Keratinocyte (primary cell): ENCODE measurements at regions not wholly inside any gene's neighbourhood (a gene's known extent, or its start where the extent isn't known, plus 50 kb on each side); places are given as distances from the start of the nearest gene placed in this dataset.

Source experiments
- DNase-seq: peaks from one replicate; pipeline ENCODE4 v3.0.0-alpha.2; 2011; ENCODE audit warnings: low read depth, missing footprints, low spot score
- FAIRE-seq: peaks from 2 replicates; lab custom pipeline; 2011; peaks lifted over from hg19 to GRCh38; lab: Jason Lieb, UNC
- H2AFZ ChIP-seq: 2 replicates; pipeline ENCODE4 v1.6.0; 2012; ENCODE audit warnings: low read length, control low read depth, inconsistent platforms; ENCODE audit not compliant: control insufficient read depth
- H3K27ac ChIP-seq: 2 replicates; pipeline ENCODE4 v1.5.1; 2011; ENCODE audit warnings: low read length; ENCODE audit not compliant: control insufficient read depth, insufficient read depth
- H3K27me3 ChIP-seq: 3 replicates; pipeline ENCODE4 v1.6.0; 2011; ENCODE audit warnings: low read length; ENCODE audit not compliant: control insufficient read depth, insufficient read depth; ENCODE audit errors: extremely low read depth
- H3K36me3 ChIP-seq, 2 experiments: 2 replicates in 1 of 2; 3 replicates in 1 of 2; pipeline ENCODE4 v1.5.1; 2011; ENCODE audit warnings: low read length in 2 of 2, mild to moderate bottlenecking in 1 of 2; ENCODE audit not compliant: control insufficient read depth in 2 of 2, insufficient read depth in 2 of 2; ENCODE audit errors: extremely low read depth in 1 of 2
- H3K4me1 ChIP-seq: 3 replicates; pipeline ENCODE4 v1.5.1; 2011; ENCODE audit warnings: low read length; ENCODE audit not compliant: control insufficient read depth, insufficient read depth; ENCODE audit errors: extremely low read depth
- H3K4me2 ChIP-seq: 3 replicates; pipeline ENCODE4 v1.6.0; 2011; ENCODE audit warnings: low read depth, low read length; ENCODE audit not compliant: control insufficient read depth, insufficient read depth; ENCODE audit errors: extremely low read depth
- H3K4me3 ChIP-seq, 3 experiments: fragments of 200-600 bp in 1 of 3; sonication (generic) in 1 of 3; 2 replicates in 2 of 3; 3 replicates in 1 of 3; pipeline ENCODE4 v1.5.1; 2011 to 2016; ENCODE audit warnings: low read length in 3 of 3, mild to moderate bottlenecking in 3 of 3, control low read depth in 2 of 3, inconsistent platforms in 1 of 3, low read depth in 1 of 3, mixed read lengths in 1 of 3, mixed run types in 1 of 3, moderate library complexity in 1 of 3; ENCODE audit not compliant: control insufficient read depth in 2 of 3, insufficient read depth in 2 of 3; ENCODE audit errors: extremely low read depth in 1 of 3
- H3K79me2 ChIP-seq: 2 replicates; pipeline ENCODE4 v1.6.0; 2012; ENCODE audit warnings: low read length; ENCODE audit not compliant: control insufficient read depth, insufficient read depth
- H3K9ac ChIP-seq: 3 replicates; pipeline ENCODE4 v1.6.0; 2011; ENCODE audit warnings: low read length; ENCODE audit not compliant: control insufficient read depth, insufficient read depth; ENCODE audit errors: extremely low read depth
- H3K9me1 ChIP-seq: 3 replicates; pipeline ENCODE4 v1.6.0; 2011; ENCODE audit warnings: low read length; ENCODE audit not compliant: control insufficient read depth, insufficient read depth; ENCODE audit errors: extremely low read depth
- H3K9me3 ChIP-seq: 2 replicates; pipeline ENCODE4 v1.5.1; 2012; ENCODE audit warnings: low read depth, low read length; ENCODE audit not compliant: control insufficient read depth
- H4K20me1 ChIP-seq: 3 replicates; pipeline ENCODE4 v1.6.0; 2011; ENCODE audit warnings: low read length; ENCODE audit not compliant: control insufficient read depth, insufficient read depth; ENCODE audit errors: extremely low read depth
- EZH2 ChIP-seq: IDR thresholded peaks from one replicate; pipeline ENCODE4 v1.6.1; 2012; ENCODE audit warnings: inconsistent platforms, mild to moderate bottlenecking, low read length, moderate library complexity
- dilution Hi-C: fragments of 300-500 bp; cut with MboI; formaldehyde crosslinking; loops from one replicate; pipeline ENCODE4 v1.7.0; 2020; ENCODE audit warnings: low sequenced_read_pairs; ENCODE audit not compliant: extremely low pct_ligation_motif_present
- TF ChIP-seq, protein P1 (sequence below), 3 experiments: IDR thresholded peaks in 1 of 3; conservative IDR thresholded peaks in 1 of 3; optimal IDR thresholded peaks in 1 of 3; 2 replicates in 2 of 3; 3 replicates in 1 of 3; pipeline versions ENCODE3 to v1.5.1; 2011; ENCODE audit warnings: low read length in 3 of 3, mild to moderate bottlenecking in 3 of 3, moderate library complexity in 2 of 3, control low read depth in 1 of 3, inconsistent platforms in 1 of 3; ENCODE audit not compliant: insufficient read depth in 2 of 3; ENCODE audit errors: extremely low read depth in 1 of 3

DNA sequence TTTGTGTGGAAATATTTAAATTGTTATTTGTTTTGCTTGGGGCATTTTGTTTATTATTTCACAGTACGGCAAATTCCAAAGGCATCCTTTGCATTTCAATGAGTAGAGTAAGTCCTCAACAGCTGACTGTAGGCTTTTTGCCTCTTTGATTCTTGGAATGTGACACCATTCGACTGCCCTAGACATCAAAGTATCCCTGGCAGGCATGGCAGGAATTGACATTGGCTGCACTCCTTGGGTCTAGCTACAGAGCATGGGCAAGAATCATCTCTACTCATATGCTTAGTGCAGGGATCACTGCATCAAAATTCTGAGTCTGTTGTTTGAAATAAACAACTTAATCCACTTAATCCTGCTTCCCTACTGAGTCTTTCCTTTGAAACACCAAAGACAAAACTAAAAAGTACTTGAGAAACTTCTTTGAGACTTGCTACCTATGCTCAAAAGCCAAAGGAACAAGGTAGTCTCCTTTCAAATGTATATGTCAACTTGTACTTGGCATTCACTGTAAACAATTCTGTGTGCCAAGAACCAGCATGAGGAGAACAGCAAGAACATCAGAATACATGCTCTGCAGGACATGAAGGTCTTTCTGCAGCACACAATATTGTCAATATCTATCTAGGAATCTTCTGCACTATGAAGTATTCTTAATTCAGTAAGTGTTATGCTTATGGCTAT, 1569.0 kb upstream of the FLRT2 start:
- no peak for TF ChIP-seq EZH2
- TF ChIP-seq, protein P1, sequence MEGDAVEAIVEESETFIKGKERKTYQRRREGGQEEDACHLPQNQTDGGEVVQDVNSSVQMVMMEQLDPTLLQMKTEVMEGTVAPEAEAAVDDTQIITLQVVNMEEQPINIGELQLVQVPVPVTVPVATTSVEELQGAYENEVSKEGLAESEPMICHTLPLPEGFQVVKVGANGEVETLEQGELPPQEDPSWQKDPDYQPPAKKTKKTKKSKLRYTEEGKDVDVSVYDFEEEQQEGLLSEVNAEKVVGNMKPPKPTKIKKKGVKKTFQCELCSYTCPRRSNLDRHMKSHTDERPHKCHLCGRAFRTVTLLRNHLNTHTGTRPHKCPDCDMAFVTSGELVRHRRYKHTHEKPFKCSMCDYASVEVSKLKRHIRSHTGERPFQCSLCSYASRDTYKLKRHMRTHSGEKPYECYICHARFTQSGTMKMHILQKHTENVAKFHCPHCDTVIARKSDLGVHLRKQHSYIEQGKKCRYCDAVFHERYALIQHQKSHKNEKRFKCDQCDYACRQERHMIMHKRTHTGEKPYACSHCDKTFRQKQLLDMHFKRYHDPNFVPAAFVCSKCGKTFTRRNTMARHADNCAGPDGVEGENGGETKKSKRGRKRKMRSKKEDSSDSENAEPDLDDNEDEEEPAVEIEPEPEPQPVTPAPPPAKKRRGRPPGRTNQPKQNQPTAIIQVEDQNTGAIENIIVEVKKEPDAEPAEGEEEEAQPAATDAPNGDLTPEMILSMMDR (optimal IDR thresholded peaks at IDR 0.05 in 1 of 3, IDR thresholded peaks at IDR 0.05 in 1 of 3, conservative IDR thresholded peaks at IDR 0.05 in 1 of 3; ENCODE audit: extremely low read depth in 1 of 3, insufficient read depth in 2 of 3, low read length in 3 of 3), result no peak
- no peak for FAIRE-seq

DNA sequence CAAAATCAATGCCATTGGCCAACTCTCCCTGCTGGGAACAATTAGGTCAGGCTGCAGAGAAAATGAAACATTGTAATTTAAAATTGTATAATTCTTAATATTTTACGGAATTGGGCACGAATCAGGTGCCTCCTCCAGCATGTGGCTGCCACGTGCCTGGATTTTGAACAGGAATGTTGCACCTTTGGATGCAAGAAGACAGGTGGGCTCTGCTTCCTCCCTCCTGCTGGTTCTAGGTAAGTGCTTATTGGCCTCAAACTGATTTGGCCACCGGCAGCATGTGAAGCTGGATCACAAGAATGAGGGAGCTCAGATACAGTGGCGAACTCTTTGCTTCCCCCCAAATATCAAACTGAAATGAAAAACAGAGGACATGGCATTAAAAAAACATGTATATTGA, 1559.9 kb upstream of the FLRT2 start:
- Histone ChIP-seq H3K27me3 (no peaks in the 10 kb centered on the region), H2AFZ (no peak overlapping the region), H3K4me2 (no peak overlapping the region), H4K20me1 (no peaks in the 10 kb centered on the region), H3K9me1 (no peaks in the 10 kb centered on the region), H3K4me1 (no peaks in the 10 kb centered on the region), H3K36me3 (no peaks in the 10 kb centered on the region), H3K9ac (no peak overlapping the region), H3K27ac (no peak overlapping the region), H3K4me3 (no peak overlapping the region), H3K9me3 (no peaks in the 10 kb centered on the region), H3K79me2 (no peaks in the 10 kb centered on the region)
- FAIRE-seq (no peak), DNase-seq (no peak)
- no peak for TF ChIP-seq EZH2
- TF ChIP-seq, protein P1 (optimal IDR thresholded peaks at IDR 0.05 in 1 of 3, IDR thresholded peaks at IDR 0.05 in 1 of 3, conservative IDR thresholded peaks at IDR 0.05 in 1 of 3; ENCODE audit: extremely low read depth in 1 of 3, insufficient read depth in 2 of 3, low read length in 3 of 3), result no peak
- dilution Hi-C loops, result no loop called here

More for the DNA sequence above, 1569.0 kb upstream of the FLRT2 start:
- H3K27me3 ChIP-seq, result no peaks in the 10 kb centered on the region
- dilution Hi-C loops, result no loop called here
- H2AFZ ChIP-seq, result no peak overlapping the region
- H3K4me3 ChIP-seq, result no peak overlapping the region
- no peaks in the 10 kb centered on the region for H3K36me3 ChIP-seq
- H4K20me1 ChIP-seq, result no peaks in the 10 kb centered on the region
- H3K9ac ChIP-seq, result no peak overlapping the region
- H3K9me3 ChIP-seq, result no peaks in the 10 kb centered on the region
- H3K4me2 ChIP-seq, result no peak overlapping the region
- H3K27ac ChIP-seq, result no peak overlapping the region
- H3K9me1 ChIP-seq, result no peaks in the 10 kb centered on the region
- no peaks in the 10 kb centered on the region for H3K4me1 ChIP-seq
- DNase-seq, result no peak
- H3K79me2 ChIP-seq, result no peaks in the 10 kb centered on the region
